GM18499 (cell line): ENCODE measurements at regions not wholly inside any gene's neighbourhood (a gene's known extent, or its start where the extent isn't known, plus 50 kb on each side); places are given as distances from the start of the nearest gene placed in this dataset.

Experiments used
- ATAC-seq: cut with Tn5 transposase; IDR thresholded peaks from one replicate; pipeline ENCODE4 v1.9.1; 2021; ENCODE audit warnings: moderate number of reproducible peaks; ENCODE audit not compliant: insufficient read depth, unreplicated experiment

DNA sequence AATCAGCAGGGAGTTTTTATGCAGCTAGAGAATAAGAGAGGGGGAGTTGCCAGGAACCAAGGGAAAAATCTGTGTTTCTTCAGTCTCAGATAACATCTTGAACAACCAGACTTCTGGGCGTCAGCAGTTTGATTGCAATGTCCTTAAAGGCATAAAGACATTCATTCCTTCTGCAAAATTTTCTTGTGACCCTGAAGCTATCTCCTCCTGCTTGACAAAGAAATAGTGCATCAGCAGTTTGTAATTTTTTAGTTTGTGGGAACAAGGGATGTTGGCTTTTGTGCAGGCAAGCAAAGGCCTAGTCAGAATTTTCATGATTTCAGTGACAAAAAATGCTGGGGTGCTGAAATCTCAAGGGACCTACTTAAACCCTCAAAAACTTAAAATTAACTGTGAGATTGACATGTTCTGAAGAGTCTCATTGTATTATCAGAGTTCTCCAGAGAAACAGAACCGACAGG, 125.8 kb upstream of the UNC5C start:
- ATAC-seq, result no peak

DNA sequence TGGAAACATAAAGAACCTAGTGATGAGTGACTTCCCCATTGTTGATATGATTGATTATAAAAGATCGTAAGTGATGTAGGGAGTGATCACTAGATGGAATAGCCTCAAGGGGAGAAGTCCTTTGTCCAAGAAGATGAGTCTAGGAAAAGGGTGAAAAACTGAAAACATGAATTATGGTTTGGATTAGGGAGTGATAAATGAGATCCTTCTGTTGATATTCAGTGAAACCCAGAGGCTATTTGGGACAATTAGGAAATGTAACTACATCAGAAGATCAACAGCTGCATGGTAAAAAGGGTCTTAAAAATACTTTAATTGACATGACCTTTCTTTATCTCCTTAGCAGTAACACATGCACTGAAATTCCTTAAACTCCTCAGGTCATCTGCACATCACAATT, 124.0 kb upstream of the UNC5C start:
- ATAC-seq, result no peak

DNA sequence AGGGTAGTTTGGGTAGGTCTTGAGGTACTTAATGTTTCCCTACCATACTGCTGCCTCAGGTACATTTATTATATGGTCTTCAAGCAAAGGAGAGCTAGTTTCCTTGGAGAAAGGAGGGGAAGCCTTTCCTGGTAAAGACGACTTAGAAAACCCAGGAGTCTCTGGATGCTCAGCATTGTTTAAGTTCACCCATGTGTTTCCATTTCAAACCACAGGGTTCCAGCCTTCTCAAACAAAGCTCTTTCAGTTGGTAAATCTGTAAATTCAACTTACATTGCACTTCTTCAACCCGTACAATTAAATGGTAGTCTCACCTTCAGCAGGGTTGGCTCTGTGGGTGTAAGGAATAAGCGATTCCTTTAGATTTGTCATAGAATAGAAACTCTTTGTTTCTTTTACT, 111.9 kb upstream of the UNC5C start:
- ATAC-seq, result no peak

DNA sequence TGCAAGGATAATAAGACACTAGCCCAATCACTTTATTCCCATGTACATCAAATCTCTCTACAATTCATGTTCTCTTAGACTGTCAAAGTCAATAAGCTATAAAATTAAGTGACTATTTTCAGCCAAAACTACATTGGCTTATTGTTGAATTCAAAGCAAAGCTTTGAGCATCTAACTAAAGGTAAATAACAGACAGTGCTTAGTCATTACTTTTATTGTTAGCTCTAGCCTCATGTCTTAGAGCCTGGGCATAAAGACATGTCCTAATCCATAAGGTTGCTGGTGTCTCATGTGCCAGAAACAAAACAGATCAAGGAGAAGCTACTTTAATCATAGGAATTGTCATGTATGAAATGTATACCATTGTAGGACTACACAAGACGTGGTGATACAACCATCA, 103.1 kb upstream of the UNC5C start:
- no peak for ATAC-seq

DNA sequence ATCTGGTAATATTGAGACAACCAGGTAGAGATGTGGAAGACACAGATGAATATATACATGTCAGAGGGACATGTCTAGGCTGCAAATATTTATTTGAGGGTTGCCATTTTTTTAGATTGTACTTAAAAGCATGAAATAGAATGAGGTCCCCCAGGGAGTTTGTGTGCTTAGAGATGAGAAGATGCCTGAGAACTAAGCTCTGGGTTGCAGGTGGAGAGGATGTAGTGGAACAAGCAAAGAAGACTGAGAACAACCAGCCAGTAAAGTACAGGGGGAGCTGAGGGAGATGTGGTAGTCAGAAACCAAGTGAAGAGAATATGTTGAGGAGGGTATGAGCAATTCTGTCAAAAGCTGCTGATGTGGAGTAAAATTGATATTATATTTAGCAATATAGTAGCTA, 95.6 kb upstream of the UNC5C start:
- ATAC-seq, result no peak

DNA sequence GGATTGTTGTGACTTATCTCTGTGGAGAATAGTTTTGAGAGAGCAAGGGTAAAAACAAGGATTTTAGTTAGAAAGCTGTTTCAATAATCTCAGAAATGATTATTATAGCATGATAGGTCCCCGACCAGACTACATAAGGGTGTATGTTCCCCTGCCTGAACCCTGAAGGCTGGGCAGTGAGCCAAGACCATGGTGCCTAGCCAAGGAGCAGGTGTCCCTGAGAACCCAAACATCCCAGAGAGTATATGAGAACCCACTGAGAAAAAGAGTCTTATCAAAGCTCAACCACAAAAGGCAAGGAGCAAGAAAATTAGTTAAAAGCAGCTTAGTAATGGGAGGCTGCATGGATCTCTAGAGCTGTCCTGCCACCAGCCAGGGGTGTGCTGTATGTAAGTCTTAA, 94.9 kb upstream of the UNC5C start:
- no peak for ATAC-seq

DNA sequence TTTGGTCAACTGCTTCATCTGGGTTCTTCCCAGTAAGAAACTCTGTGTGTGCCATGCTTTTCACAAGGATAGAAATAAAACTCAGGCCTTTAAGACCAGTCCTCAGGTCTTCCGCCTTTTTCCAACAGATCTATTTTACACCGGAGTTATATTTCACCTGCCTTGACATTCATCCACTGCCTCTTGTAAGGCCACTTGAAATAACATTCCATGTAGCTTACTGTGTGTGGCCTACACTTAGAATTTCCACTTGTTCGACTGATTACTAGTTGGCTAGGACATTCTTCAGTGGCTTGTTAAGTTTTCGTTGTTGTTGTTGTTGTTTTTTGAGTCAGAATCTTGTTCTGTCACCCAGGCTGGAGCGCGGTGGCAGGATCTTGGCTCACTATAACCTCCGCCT, 92.8 kb upstream of the UNC5C start:
- ATAC-seq, result no peak

DNA sequence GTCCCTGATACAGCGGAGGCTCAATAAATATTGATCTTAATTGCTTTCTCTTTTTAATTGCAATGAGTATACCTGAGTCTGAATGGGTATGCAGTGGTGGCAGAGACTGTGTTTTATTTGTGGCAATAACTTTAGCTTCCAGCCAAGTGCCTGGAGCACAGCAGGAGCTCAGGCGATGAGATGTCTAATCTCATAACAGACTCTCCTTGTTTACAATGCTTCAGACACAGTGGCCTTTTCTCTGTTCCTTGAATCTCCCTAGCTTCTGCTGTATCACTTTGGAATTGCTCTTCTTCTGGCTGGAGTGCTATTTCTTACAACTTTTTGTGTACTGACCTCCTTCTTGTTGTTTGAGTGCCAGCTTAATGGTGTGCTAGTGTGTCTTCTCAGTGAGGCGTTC, 91.5 kb upstream of the UNC5C start:
- no peak for ATAC-seq

DNA sequence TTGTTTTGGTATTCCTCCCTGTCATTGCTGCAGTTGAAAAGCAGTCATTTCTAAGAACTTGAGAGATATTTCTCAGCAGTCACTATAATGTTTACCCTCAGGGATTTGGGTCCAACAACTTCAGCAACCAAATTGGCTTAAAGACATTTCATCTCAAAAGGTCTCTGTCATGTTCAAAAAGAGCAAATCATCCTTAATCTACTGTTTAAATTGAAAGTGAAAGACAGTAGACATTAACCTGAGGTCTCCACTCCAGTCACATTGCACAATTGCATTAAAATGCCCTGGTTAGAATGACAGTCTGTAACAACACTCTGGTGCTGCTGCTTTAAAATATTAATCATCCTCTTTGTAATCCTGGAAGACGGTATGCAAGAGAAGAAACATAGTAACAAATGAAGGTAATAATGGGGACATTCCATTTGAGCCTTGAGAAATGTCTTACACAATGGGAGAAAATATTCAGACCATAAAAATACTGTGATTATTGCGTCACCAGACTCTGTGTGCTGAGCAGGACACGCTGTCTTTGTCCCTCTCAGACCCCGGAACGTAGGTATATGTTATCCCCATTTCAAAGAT, 90.2 kb upstream of the UNC5C start:
- ATAC-seq, result no peak

DNA sequence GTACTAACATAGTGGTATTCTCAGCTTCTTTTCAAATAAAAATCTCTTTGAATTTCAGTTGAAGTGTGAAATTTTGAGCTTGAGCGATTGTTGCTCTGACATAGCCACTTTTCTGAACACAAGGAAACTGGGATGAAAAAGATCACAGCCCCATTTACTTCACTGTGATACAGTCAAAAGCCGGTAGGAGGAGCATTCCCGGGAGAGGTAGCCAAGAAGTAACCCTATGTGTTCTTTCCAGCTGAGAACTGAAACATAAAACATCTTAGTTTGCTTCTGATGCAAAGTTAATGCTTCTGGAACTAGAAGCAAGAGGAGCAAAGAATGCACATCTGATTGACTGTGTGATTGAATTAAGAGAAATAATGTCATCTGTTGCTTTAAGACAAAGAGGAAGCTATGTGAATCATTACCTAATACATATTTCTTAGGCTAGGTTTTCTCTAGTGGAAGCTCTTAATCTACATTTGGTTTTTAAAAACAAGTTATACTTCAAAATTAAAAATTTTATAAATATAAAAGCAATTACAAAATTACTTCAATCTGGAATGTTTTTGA, 88.3 kb upstream of the UNC5C start:
- no peak for ATAC-seq

DNA sequence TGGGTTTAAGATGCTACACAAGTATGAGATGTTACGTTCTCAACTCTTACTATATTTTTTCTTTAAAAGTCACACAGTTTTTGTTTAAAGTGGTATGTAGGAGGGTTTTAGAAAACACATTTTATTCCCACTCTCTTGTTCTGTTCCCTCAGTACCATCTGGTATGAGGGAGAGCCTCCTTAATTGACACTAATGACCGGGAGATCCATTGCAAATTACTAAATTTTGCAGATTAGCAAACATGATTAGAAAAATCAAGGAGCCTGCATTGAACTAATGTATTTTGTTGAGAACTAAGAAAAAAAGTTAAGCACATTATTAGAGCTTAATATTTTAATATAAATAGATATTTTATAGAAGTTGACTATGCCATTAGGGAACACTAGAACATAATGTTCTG, 87.3 kb upstream of the UNC5C start:
- no peak for ATAC-seq

DNA sequence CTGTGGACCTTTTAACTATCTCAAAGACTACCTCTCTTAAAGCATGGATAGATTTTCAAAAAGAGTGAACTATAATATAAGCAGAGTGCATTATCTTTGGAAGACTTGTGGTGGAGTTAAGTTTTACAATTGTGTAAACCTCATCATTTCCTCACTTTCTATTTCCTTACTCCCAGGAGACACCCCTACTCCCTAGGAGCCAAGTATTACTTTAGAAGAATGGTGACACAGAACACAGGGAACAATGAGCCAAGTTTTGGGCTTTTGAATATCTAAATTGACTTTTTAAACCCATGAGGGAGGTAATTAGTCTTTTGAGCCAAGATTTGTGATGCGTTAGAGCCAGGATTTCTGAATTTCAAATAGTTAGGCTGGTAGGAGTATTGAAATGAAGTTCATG, 78.9 kb upstream of the UNC5C start:
- no peak for ATAC-seq

DNA sequence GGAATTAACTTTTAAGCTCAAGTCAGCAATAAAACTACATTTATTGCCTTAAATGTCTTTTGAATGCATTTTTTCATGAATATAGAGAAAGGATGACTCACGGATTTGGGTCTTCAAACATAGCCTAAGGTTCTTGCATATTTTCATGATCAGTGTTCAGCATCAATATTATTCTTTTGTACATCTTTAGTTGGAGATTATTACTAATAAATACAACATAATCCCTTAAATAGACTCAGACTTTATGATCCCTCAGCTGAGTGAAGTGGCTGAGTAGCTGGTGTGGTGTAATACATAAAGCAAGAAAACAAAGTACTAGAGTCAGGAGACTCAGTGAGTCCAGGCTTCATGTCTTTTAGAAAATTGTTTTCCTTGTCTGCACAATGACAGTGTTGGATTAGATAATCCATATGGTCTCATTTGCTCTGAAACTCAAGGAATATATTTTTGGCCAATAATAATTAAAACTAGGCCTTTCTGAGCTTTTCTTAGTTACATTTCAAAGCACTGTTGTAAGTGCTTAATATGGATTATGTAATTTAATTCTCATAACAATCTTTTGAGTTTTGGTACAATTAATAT, 78.3 kb upstream of the UNC5C start:
- no peak for ATAC-seq

DNA sequence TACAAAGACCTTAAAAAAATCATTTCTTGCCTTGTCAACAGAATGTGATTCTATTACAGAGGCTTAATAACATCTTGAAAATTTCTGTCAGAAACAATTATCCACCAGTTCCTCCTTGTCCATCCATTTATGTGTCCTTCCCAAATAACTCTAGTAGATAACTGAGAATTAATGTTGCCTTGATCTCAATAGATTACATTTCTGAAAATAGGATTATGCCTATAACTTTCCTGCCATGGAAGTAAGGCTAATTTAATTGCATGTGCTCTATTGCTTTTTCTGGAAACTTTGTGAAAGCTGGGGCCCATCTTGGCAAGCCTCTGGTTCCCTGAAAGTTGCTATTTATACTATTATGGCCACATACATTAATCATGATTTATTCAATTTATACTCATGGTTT, 76.2 kb upstream of the UNC5C start:
- no peak for ATAC-seq

DNA sequence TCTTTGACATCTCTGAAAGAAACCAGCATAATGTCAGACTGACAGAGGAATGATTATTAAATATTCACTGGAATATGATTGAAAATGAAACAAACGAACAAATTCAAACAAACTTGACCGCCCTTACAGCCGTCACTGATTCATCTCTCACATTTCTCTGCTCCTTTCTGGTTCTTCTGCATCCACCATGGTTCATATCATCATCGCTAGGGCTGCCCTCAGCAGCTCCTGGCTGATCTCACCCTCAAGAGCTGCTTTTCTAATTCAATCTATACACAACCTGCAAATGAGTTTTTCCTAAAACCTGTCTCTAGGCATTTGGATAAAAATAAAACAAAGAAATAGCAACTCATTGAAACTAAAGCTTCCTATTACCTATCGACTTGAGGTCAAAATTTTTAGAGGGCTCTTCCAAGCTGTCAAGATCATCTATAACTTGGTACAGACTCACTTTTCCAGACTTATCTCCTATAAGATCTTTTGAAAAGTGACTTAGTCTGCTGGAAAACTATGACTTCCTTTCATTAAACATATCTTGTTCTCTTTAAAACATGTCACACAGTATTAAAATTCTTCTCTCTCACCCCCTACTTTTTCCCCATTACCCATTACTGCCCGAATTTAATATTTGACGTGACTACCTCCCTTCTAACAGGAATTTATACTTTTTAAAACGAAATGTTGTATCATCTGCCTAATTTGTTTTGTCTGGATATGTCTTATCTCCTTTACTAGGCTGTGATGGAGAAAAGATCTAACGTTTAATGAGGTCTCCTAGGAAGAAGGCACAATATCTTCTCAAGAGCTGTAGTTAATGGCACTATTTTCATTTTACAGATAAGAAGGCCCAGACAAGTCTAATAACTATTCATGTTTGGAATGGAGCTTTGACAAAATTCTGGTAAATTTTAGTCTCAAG, 71.0 kb upstream of the UNC5C start:
- ATAC-seq, result no peak

DNA sequence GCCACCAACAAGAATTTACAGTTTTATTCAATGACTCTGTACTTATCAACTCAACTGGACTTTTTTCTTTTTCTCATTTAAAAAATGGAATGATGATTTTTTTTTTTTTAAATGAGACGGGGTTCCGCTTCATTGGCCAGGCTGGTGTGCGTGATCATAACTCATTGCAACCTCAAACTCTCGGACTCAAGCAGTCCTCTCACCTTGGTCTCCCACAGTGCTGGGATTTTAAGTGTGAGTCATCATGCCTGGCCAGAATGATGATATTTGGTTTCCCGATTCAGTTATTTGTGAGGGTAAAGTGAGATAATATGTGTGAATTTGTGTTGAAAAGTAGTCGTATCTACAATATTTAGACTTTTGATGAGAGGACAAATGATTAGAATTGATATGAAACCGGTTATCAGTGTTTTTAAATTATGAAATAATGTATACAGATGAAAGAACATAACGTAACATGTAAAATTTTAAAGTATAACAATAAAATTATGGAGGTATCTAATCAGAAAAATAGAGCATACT, 66.0 kb upstream of the UNC5C start:
- ATAC-seq, result no peak

DNA sequence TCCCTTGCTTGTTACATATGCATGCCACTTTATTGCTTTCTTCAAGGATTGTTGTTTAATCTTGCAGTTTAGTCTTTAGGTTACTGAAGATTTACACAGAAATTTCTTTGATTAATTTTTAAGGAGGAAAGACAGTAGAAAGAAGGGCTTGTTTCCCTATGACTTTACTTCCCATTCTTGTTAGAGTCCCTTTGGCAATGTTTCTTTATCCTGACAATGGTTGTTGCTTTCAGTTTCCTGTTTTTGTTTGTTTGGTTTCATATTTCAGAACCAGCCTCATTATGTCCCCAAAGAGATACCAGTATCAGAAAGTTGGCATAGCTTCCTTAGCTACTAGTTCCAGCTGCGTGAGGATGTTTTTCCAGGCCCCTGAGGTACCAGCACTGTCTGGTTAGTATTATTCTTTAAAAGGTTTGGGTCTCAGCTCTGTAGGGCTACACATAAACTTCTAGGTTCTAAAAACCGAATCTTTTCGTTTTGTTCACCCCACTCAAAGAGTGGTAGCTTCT, 61.3 kb upstream of the UNC5C start:
- ATAC-seq, result no peak

DNA sequence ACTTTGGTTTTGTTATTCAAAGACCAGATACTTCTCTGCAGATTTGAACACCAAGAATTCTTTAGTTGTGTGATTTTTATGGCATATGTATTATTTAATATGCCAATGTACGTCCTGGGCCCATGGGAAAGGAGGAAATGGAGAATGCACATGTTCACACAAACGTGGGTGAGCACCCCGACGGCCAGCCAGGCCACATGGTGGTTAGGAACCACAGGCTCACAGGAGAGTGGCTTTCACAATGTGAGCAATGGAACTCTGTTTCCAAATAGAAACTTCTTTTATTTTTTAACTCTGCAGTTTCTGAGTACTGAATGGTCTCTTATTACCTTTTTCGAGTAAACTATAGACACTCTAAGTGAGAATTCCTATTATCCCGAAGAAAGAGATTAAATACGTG, 58.0 kb upstream of the UNC5C start:
- no peak for ATAC-seq

DNA sequence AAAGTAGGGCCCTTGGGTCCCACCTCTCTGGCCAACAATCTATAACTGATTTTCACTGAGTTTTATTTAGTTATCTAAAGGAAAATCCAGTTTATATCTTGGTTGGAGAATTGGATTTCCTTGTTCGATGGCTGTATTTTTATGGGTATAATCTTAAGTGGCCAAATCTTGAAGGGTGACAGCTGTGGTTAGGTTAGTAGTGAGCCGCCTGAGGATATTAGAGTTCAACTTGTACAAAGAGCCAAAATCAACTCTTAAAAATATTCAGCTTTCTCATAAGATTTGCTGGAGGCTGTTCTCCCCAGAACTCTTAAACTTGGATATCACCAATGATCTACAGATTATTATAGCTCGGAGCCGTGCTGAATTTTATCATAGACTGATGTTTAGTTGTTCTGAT, 54.6 kb upstream of the UNC5C start:
- no peak for ATAC-seq

DNA sequence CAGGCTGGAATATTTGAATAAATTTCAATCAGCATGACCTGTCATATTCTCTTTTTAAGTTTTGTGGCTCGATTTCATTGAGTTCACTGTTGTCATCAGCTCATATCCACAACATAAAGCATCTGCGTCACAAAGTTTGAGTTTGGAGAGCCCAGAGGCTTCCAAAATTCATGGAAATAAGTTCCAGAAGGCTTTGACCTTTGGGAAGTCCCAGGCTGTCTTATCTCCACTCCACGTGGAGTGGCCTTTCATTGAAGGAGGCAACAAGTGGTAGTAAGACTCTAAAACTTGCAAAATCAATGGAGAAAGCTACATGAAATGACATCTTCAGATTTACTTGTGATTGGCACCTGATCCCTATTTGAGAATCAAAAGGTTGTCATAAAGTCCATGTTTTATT, 54.1 kb upstream of the UNC5C start:
- no peak for ATAC-seq

DNA sequence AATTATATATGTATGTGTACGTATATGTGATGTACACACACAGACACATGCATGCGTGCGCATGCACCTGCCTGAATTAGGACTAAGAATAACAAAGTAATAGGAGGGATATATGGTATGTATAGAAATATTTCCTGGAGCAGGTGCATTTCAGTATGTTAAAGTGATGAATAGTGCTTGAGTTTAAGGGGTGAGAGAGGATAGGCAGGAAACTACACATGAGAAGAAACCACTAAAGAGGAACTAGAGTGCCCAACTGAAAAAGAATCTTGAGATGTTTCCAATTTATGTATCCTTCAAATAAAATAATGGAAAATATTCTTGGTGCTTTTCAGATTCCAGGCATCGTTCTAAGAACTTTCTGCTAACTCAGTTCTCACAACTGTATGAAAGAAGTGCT, 52.6 kb upstream of the UNC5C start:
- ATAC-seq, result no peak
